ENCODE measurements at regions not wholly inside any gene's neighbourhood (a gene's known extent, or its start where the extent isn't known, plus 50 kb on each side); places are given as distances from the start of the nearest gene placed in this dataset.

GRCh38 chr6:22794844-22795243, 225.5 kb downstream of the HDGFL1 start:
- 97% methylated on average over 1 of the region's 1 CpG for WGBS
- H3K27me3 ChIP-seq (ENCODE audit: control insufficient read depth in 4 of 4, insufficient read depth in 4 of 4, low read length in 3 of 4), result no peaks in the 10 kb centered on the region
- no peak overlapping the region for H3K4me3 ChIP-seq (ENCODE audit: low read depth in 1 of 3, low read length in 3 of 3)
- peaks cover 3 to 6% (median 4%) of the 10 kb centered on the region in 4 donors for H3K9me3 ChIP-seq (ENCODE audit: control insufficient read depth in 4 of 4, low read length in 3 of 4)
- H3K9ac ChIP-seq (ENCODE audit: low read depth in 1 of 2, low read length in 2 of 2), result no peak overlapping the region
- no peaks in the 10 kb centered on the region for H3K36me3 ChIP-seq (ENCODE audit: control insufficient read depth in 4 of 4, insufficient read depth in 3 of 4, low read depth in 1 of 4, low read length in 3 of 4)
- no peaks in the 10 kb centered on the region for H3K4me1 ChIP-seq (ENCODE audit: control insufficient read depth in 4 of 4, insufficient read depth in 4 of 4, low read length in 3 of 4)
- H3K27ac ChIP-seq (ENCODE audit: low read depth in 1 of 2, low read length in 2 of 2), result no peak overlapping the region
- no peak for DNase-seq (ENCODE audit: low spot score)
- TF ChIP-seq RXRA (IDR thresholded peaks at IDR 0.05) (no peak), HNF4G (IDR thresholded peaks at IDR 0.05) (no peak), ZBTB33 (IDR thresholded peaks at IDR 0.05) (no peak), JUND (IDR thresholded peaks at IDR 0.05) (no peak), FOXA2 (IDR thresholded peaks at IDR 0.05) (no peak), GABPA (IDR thresholded peaks at IDR 0.05 in 1 of 2, conservative IDR thresholded peaks at IDR 0.05 in 1 of 2) (no peak), FOXA1 (IDR thresholded peaks at IDR 0.05) (no peak), EGR1 (IDR thresholded peaks at IDR 0.05; ENCODE audit: low read depth in 2 of 2) (no peak), SP1 (IDR thresholded peaks at IDR 0.05) (no peak), NR2F2 (IDR thresholded peaks at IDR 0.05) (no peak), HNF4A (conservative IDR thresholded peaks at IDR 0.05) (no peak), YY1 (IDR thresholded peaks at IDR 0.05) (no peak), TAF1 (conservative IDR thresholded peaks at IDR 0.05) (no peak), REST (IDR thresholded peaks at IDR 0.05) (no peak), RAD21 (IDR thresholded peaks at IDR 0.05) (no peak)
- TF ChIP-seq, protein P1, sequence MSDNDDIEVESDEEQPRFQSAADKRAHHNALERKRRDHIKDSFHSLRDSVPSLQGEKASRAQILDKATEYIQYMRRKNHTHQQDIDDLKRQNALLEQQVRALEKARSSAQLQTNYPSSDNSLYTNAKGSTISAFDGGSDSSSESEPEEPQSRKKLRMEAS (IDR thresholded peaks at IDR 0.05), result no peak
- TF ChIP-seq, protein P2, sequence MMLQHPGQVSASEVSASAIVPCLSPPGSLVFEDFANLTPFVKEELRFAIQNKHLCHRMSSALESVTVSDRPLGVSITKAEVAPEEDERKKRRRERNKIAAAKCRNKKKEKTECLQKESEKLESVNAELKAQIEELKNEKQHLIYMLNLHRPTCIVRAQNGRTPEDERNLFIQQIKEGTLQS (IDR thresholded peaks at IDR 0.05), result no peak

GRCh38 chr6:22800451-22800850, 231.1 kb downstream of the HDGFL1 start:
- Histone ChIP-seq H3K27ac (ENCODE audit: low read depth in 1 of 2, low read length in 2 of 2) (no peak overlapping the region), H3K4me3 (ENCODE audit: low read depth in 1 of 3, low read length in 3 of 3) (no peak overlapping the region), H3K9me3 (ENCODE audit: control insufficient read depth in 4 of 4, low read length in 3 of 4) (peaks cover 0 to 2% (median 0%) of the 10 kb centered on the region in 4 donors), H3K36me3 (ENCODE audit: control insufficient read depth in 4 of 4, insufficient read depth in 3 of 4, low read depth in 1 of 4, low read length in 3 of 4) (no peaks in the 10 kb centered on the region), H3K9ac (ENCODE audit: low read depth in 1 of 2, low read length in 2 of 2) (no peak overlapping the region), H3K27me3 (ENCODE audit: control insufficient read depth in 4 of 4, insufficient read depth in 4 of 4, low read length in 3 of 4) (no peaks in the 10 kb centered on the region), H3K4me1 (ENCODE audit: control insufficient read depth in 4 of 4, insufficient read depth in 4 of 4, low read length in 3 of 4) (no peaks in the 10 kb centered on the region)
- TF ChIP-seq, protein P2 (IDR thresholded peaks at IDR 0.05), result no peak
- no peak for TF ChIP-seq GABPA (IDR thresholded peaks at IDR 0.05 in 1 of 2, conservative IDR thresholded peaks at IDR 0.05 in 1 of 2)
- no peak for TF ChIP-seq TAF1 (conservative IDR thresholded peaks at IDR 0.05)
- no peak for TF ChIP-seq SP1 (IDR thresholded peaks at IDR 0.05)
- TF ChIP-seq REST (IDR thresholded peaks at IDR 0.05), result no peak
- TF ChIP-seq, protein P3, sequence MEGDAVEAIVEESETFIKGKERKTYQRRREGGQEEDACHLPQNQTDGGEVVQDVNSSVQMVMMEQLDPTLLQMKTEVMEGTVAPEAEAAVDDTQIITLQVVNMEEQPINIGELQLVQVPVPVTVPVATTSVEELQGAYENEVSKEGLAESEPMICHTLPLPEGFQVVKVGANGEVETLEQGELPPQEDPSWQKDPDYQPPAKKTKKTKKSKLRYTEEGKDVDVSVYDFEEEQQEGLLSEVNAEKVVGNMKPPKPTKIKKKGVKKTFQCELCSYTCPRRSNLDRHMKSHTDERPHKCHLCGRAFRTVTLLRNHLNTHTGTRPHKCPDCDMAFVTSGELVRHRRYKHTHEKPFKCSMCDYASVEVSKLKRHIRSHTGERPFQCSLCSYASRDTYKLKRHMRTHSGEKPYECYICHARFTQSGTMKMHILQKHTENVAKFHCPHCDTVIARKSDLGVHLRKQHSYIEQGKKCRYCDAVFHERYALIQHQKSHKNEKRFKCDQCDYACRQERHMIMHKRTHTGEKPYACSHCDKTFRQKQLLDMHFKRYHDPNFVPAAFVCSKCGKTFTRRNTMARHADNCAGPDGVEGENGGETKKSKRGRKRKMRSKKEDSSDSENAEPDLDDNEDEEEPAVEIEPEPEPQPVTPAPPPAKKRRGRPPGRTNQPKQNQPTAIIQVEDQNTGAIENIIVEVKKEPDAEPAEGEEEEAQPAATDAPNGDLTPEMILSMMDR (IDR thresholded peaks at IDR 0.05; ENCODE audit: low read depth, low read length, missing input control), result no peak
- TF ChIP-seq NR2F2 (IDR thresholded peaks at IDR 0.05), result no peak
- no peak for TF ChIP-seq HNF4A (conservative IDR thresholded peaks at IDR 0.05)
- no peak for TF ChIP-seq YY1 (IDR thresholded peaks at IDR 0.05)
- TF ChIP-seq RXRA (IDR thresholded peaks at IDR 0.05), result no peak
- TF ChIP-seq HNF4G (IDR thresholded peaks at IDR 0.05), result no peak
- no peak for DNase-seq (ENCODE audit: low spot score)
- WGBS, result 97% methylated on average over 1 of the region's 1 CpG
